Stomach (tissue), 8 donors: ENCODE measurements at regions not wholly inside any gene's neighbourhood (a gene's known extent, or its start where the extent isn't known, plus 50 kb on each side); places are given as distances from the start of the nearest gene placed in this dataset.

Experiments used
- DNase-seq, 2 donors: peaks; one replicate each; pipeline versions ENCODE4 v3.0.0 to v3.0.0-alpha.2; 2013 to 2019
- H3K27ac ChIP-seq, 5 donors: fragments of 200-600 bp in 4 of 5; sonication (generic) in 4 of 5; one replicate each; pipeline ENCODE4 v1.5.1; 2013 to 2019; ENCODE audit warnings: mild to moderate bottlenecking in 1 of 5, moderate library complexity in 1 of 5
- H3K27me3 ChIP-seq, 3 donors: fragments of 200-600 bp; sonication (generic); one replicate each; pipeline ENCODE4 v1.5.1; 2017 to 2019; ENCODE audit warnings: mixed run types in 1 of 3
- H3K36me3 ChIP-seq, 4 donors: fragments of 200-600 bp; sonication (generic); 1 replicate in 3 of 4; 2 replicates in 1 of 4; pipeline ENCODE4 v1.5.1; 2016 to 2019
- H3K4me1 ChIP-seq, 4 donors: fragments of 200-600 bp; sonication (generic); one replicate each; pipeline ENCODE4 v1.5.1; 2016 to 2019
- H3K4me3 ChIP-seq, 4 donors: fragments of 200-600 bp; sonication (generic) in 3 of 4; one replicate each; pipeline ENCODE4 v1.5.1; 2016 to 2019; ENCODE audit warnings: mild to moderate bottlenecking in 1 of 4
- H3K9me3 ChIP-seq, 4 donors: fragments of 200-600 bp; sonication (generic); one replicate each; pipeline ENCODE4 v1.5.1; 2016 to 2019
- EP300 ChIP-seq: sonication (generic); formaldehyde crosslinking; IDR thresholded peaks from one replicate; pipeline ENCODE4 v1.6.1; 2017; ENCODE audit warnings: antibody characterized with exemption
- POLR2A ChIP-seq, 4 donors: fragments of 450-650 bp; IDR thresholded peaks; one replicate each; pipeline ENCODE4 v1.6.1; 2016; ENCODE audit warnings: antibody characterized with exemption in 4 of 4, control low read depth in 2 of 4, mild to moderate bottlenecking in 1 of 4, moderate library complexity in 1 of 4
- POLR2AphosphoS5 ChIP-seq, 3 donors: sonication (generic); formaldehyde crosslinking; IDR thresholded peaks; one replicate each; pipeline ENCODE4 v1.6.1; 2016; ENCODE audit warnings: antibody characterized with exemption in 3 of 3
- WGBS, 5 donors: extraction: QIAGEN DNeasy Blood & Tissue Kit in 3 of 5; methylation state at CpG; one replicate each; pipeline versions ENCODE4 v1.1.5 to v1.1.7; 2013 to 2018; 5-methylcytosine and 5-hydroxymethylcytosine counted together
- intact Hi-C: fragments of 100-400 bp; cut with DNase I; formaldehyde crosslinking; loops from one replicate; pipeline ENCODE4 v1.15.1; 2023; ENCODE audit warnings: low total_unique reads
- TF ChIP-seq, protein P1 (sequence below), 7 experiments: fragments of 450-650 bp in 4 of 7; fragments of 200-600 bp in 3 of 7; sonication (generic) in 3 of 7; IDR thresholded peaks; one replicate each; pipeline ENCODE4 v1.5.1; 2016 to 2019; ENCODE audit warnings: antibody characterized with exemption in 7 of 7, control low read depth in 2 of 7, mild to moderate bottlenecking in 1 of 7
- donor health status: healthy with polysubstance abuse.
- donor health status: Bipolar disorder and iron deficiency.
- donor health status: healthy.

DNA sequence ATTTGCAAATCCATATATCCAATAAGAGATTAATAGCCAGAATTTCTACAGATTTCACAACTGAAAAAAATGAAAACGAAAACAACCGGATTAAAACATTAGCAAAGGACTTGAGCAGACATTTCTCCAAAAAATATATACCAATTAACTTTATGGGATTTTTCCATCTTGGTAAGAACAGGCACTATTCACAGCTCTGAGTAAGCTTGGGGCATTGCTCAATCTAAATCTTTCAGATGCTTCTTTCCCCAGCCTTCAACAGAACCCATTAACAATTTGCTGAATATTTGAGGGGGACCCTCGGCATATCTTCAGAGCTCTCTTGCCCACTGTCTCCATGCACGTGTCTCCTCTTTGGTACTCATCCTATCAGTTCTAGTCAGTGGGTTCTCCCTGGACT, 111.7 kb upstream of the CD93 start:
- Histone ChIP-seq H3K9me3 (no peaks in the 10 kb centered on the region), H3K4me1 (no peaks in the 10 kb centered on the region), H3K27me3 (no peaks in the 10 kb centered on the region), H3K36me3 (no peaks in the 10 kb centered on the region), H3K4me3 (no peak overlapping the region), H3K27ac (no peak overlapping the region)
- intact Hi-C loops: no loop called here
- TF ChIP-seq POLR2A (IDR thresholded peaks at IDR 0.05) (no peak), POLR2AphosphoS5 (IDR thresholded peaks at IDR 0.05) (no peak), EP300 (no peak)
- TF ChIP-seq, protein P1, sequence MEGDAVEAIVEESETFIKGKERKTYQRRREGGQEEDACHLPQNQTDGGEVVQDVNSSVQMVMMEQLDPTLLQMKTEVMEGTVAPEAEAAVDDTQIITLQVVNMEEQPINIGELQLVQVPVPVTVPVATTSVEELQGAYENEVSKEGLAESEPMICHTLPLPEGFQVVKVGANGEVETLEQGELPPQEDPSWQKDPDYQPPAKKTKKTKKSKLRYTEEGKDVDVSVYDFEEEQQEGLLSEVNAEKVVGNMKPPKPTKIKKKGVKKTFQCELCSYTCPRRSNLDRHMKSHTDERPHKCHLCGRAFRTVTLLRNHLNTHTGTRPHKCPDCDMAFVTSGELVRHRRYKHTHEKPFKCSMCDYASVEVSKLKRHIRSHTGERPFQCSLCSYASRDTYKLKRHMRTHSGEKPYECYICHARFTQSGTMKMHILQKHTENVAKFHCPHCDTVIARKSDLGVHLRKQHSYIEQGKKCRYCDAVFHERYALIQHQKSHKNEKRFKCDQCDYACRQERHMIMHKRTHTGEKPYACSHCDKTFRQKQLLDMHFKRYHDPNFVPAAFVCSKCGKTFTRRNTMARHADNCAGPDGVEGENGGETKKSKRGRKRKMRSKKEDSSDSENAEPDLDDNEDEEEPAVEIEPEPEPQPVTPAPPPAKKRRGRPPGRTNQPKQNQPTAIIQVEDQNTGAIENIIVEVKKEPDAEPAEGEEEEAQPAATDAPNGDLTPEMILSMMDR (IDR thresholded peaks at IDR 0.05): no peak
- DNase-seq: no peak
- 73 to 88% (median 80%) methylated on average over 4 of the region's 4 CpGs for WGBS, 5 donors

DNA sequence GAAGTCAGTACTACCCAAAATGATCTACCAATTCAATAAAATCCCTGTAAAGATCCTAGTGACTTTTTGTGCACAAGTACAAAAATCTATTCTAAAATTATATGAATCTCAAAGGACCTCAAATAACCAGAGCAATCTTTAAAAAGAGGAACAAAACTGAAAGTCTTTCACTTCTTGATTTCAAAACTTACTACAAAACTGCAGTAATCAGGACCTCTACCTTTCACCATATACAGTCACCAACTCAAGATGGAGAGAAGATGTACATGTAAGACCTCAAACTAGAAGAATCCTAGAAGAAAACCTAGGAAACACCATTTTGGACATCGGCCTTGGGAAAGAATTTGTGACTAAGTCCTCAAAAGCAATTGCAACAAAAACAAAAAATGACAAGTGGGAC, 109.5 kb upstream of the CD93 start:
- H3K4me1 ChIP-seq: no peaks in the 10 kb centered on the region
- TF ChIP-seq POLR2A (IDR thresholded peaks at IDR 0.05) (no peak), POLR2AphosphoS5 (IDR thresholded peaks at IDR 0.05) (no peak), EP300 (no peak)
- TF ChIP-seq, protein P1 (IDR thresholded peaks at IDR 0.05): no peak

DNA sequence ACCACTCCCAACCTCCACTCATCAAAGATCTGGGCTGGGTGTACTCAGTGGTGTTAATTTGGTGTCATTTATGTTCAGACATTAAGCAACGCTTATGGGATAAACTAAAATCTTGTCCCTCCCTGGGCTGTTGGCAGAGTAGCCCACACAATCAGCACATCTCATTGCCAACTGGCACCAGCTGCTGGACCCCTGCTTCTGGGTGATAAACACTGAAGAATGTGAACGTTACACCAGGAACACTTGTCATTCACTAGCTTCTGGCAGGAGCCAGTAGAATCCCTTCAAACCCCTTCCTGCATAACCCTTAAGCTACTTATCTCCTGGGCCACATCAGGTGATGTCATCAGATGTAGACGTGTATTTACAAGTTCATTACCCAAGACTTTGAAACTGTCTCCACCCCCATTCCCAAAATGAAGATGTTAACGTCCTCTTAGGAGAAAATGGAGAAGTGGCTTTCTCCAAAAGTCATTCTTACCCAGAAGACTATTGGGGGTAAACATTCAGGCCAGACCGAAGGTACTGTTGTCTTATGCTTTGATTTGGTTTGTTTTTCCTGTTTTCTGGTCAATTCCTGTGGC, 107.8 kb upstream of the CD93 start:
- H3K4me3 ChIP-seq: no peak overlapping the region
- H3K27ac ChIP-seq: no peak overlapping the region
- no peaks in the 10 kb centered on the region for H3K4me1 ChIP-seq
- TF ChIP-seq POLR2AphosphoS5 (IDR thresholded peaks at IDR 0.05): no peak
- DNase-seq: no peak
- H3K9me3 ChIP-seq: no peaks in the 10 kb centered on the region
- WGBS, 5 donors: 52 to 63% (median 54%) methylated on average over 5 of the region's 5 CpGs
- intact Hi-C loops: no loop called here
- no peaks in the 10 kb centered on the region for H3K27me3 ChIP-seq
- no peaks in the 10 kb centered on the region for H3K36me3 ChIP-seq

More for the DNA sequence above, 109.5 kb upstream of the CD93 start:
- DNase-seq: no peak
- Histone ChIP-seq H3K27ac (no peak overlapping the region), H3K4me3 (no peak overlapping the region), H3K27me3 (no peaks in the 10 kb centered on the region), H3K36me3 (no peaks in the 10 kb centered on the region), H3K9me3 (no peaks in the 10 kb centered on the region)
- WGBS, 5 donors: 90 to 98% (median 94%) methylated on average over 1 of the region's 1 CpG
- intact Hi-C loops: no loop called here

DNA sequence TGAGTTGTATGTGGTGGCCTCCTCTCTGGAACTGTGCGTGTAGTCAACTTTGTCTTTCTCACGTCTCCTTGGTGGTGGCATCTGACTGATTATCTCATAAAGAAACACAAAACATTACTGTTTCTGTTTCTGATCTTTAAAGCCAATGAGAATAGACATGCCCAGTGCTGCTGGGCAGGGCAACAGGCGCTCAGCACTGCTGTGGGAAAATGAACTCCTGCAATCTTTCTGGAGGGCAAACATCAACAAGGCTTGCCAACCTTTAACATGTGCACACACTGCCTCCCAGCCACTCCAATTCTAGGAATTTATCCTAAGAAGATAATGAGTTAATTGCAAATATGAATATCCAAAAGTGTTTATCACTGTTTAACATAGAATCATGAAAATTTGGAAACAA, 106.3 kb upstream of the CD93 start:
- Histone ChIP-seq H3K9me3 (no peaks in the 10 kb centered on the region), H3K4me1 (peaks cover 0 to 5% (median 0%) of the 10 kb centered on the region in 4 donors), H3K36me3 (no peaks in the 10 kb centered on the region), H3K4me3 (no peak overlapping the region), H3K27me3 (no peaks in the 10 kb centered on the region), H3K27ac (no peak overlapping the region)
- DNase-seq: no peak
- intact Hi-C loops: no loop called here
- 48 to 67% (median 62%) methylated on average over 3 of the region's 3 CpGs for WGBS, 5 donors
- TF ChIP-seq POLR2A (IDR thresholded peaks at IDR 0.05) (no peak), EP300 (no peak), POLR2AphosphoS5 (IDR thresholded peaks at IDR 0.05) (no peak)
- TF ChIP-seq, protein P1 (IDR thresholded peaks at IDR 0.05): no peak

DNA sequence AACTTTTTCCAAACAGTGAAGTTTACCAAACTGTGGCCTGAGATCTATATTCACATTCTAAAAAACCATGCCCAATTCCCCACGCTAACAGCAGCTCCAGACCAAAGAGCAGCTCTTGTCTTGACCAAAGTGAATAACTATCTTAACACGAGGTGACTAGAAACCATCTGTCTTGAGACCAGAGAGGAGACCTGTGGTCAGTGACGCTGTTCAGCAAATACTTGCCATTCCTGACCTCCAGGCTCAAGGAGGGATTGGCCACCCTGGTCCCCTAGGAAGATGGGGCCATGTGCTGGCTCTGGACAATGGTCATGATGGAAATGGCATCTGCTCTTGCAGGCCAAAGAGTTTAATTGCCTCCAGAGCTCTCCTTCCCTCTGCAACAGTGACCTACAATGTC, 104.4 kb upstream of the CD93 start:
- peaks cover 0 to 5% (median 0%) of the 10 kb centered on the region in 4 donors for H3K4me1 ChIP-seq
- 74 to 83% (median 76%) methylated on average over 3 of the region's 3 CpGs for WGBS, 5 donors

More for the DNA sequence above, 104.4 kb upstream of the CD93 start:
- no peak for DNase-seq
- intact Hi-C loops: no loop called here
- no peak overlapping the region for H3K4me3 ChIP-seq
- no peaks in the 10 kb centered on the region for H3K36me3 ChIP-seq
- H3K27ac ChIP-seq: no peak overlapping the region
- no peaks in the 10 kb centered on the region for H3K9me3 ChIP-seq
- TF ChIP-seq POLR2A (IDR thresholded peaks at IDR 0.05) (no peak), POLR2AphosphoS5 (IDR thresholded peaks at IDR 0.05) (no peak), EP300 (no peak)
- TF ChIP-seq, protein P1 (IDR thresholded peaks at IDR 0.05): no peak
- H3K27me3 ChIP-seq: peaks cover 0 to 10% (median 0%) of the 10 kb centered on the region in 3 donors
